ENCODE measurements at regions not wholly inside any gene's neighbourhood (a gene's known extent, or its start where the extent isn't known, plus 50 kb on each side); places are given as distances from the start of the nearest gene placed in this dataset.

- no peak for TF ChIP-seq ZNF121 (CRISPR knock-in tag; IDR thresholded peaks at IDR 0.05)
- no peak for TF ChIP-seq ZMAT4 (CRISPR knock-in tag; IDR thresholded peaks at IDR 0.05)
- TF ChIP-seq CTCF (IDR thresholded peaks at IDR 0.05), result no peak
- TF ChIP-seq NFATC4 (CRISPR knock-in tag; IDR thresholded peaks at IDR 0.05), result no peak
- no peak for TF ChIP-seq USF2 (CRISPR knock-in tag; IDR thresholded peaks at IDR 0.05)
- TF ChIP-seq NFYB (CRISPR knock-in tag; conservative IDR thresholded peaks at IDR 0.05; ENCODE audit: low read depth), result no peak
- TF ChIP-seq STAT6 (CRISPR knock-in tag; conservative IDR thresholded peaks at IDR 0.05; ENCODE audit: low read depth), result no peak
- TF ChIP-seq, protein P1, sequence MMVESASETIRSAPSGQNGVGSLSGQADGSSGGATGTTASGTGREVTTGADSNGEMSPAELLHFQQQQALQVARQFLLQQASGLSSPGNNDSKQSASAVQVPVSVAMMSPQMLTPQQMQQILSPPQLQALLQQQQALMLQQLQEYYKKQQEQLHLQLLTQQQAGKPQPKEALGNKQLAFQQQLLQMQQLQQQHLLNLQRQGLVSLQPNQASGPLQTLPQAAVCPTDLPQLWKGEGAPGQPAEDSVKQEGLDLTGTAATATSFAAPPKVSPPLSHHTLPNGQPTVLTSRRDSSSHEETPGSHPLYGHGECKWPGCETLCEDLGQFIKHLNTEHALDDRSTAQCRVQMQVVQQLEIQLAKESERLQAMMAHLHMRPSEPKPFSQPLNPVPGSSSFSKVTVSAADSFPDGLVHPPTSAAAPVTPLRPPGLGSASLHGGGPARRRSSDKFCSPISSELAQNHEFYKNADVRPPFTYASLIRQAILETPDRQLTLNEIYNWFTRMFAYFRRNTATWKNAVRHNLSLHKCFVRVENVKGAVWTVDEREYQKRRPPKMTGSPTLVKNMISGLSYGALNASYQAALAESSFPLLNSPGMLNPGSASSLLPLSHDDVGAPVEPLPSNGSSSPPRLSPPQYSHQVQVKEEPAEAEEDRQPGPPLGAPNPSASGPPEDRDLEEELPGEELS (CRISPR knock-in tag; IDR thresholded peaks at IDR 0.05), result no peak
- TF ChIP-seq, protein P2, sequence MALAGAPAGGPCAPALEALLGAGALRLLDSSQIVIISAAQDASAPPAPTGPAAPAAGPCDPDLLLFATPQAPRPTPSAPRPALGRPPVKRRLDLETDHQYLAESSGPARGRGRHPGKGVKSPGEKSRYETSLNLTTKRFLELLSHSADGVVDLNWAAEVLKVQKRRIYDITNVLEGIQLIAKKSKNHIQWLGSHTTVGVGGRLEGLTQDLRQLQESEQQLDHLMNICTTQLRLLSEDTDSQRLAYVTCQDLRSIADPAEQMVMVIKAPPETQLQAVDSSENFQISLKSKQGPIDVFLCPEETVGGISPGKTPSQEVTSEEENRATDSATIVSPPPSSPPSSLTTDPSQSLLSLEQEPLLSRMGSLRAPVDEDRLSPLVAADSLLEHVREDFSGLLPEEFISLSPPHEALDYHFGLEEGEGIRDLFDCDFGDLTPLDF (CRISPR knock-in tag; IDR thresholded peaks at IDR 0.05), result no peak
- no peak for TF ChIP-seq IRF1 (CRISPR knock-in tag; IDR thresholded peaks at IDR 0.05)
- no peak for TF ChIP-seq NR2C2 (CRISPR knock-in tag; IDR thresholded peaks at IDR 0.05)
- TF ChIP-seq FOXP1 (CRISPR knock-in tag; IDR thresholded peaks at IDR 0.05; ENCODE audit: borderline replicate concordance), result no peak
- TF ChIP-seq ATF1 (CRISPR knock-in tag; IDR thresholded peaks at IDR 0.05), result no peak
Measured at GRCh38 chr20:52859156-52859876, 112.8 kb upstream of the TSHZ2 start.

All from WTC11 (cell line).